ENCODE measurements at regions not wholly inside any gene's neighbourhood (a gene's known extent, or its start where the extent isn't known, plus 50 kb on each side); places are given as distances from the start of the nearest gene placed in this dataset.
"Not testable (repeated sequence)": the region's sequence is repeated elsewhere in the genome, so short reads cannot be mapped to it uniquely, and the experiment has no call there.

- H3K36me3 ChIP-seq = no peaks in the 10 kb centered on the region
- no peak for DNase-seq
These were observed 145.7 kb upstream of the KCNH8 start for GRCh38 chr3:19002606-19003005.

DNA sequence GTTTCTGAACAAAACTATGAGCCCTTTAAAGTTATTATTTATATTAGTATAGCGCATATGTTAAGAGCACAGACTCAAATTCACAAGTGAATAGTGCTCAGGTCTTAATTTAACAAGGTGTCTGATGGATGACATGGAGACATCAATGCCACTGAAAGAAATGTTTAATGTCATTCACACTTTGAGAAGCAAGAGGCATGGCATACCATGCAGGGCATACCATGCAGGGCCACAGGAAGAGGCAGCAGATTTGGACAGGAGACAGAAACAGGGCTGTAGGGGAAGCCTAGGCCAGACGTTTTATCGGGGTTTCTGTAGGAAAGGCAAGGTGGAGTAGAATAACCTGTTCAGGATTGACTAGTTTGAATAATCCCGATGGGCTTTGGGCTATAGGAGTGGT is 150.2 kb upstream of the KCNH8 start:
- Histone ChIP-seq H3K4me3 (no peak overlapping the region), H3K9me3 (no peaks in the 10 kb centered on the region), H3K27me3 (no peaks in the 10 kb centered on the region), H3K36me3 (no peaks in the 10 kb centered on the region)
- DNase-seq = no peak

More at GRCh38 chr3:19002606-19003005, 145.7 kb upstream of the KCNH8 start:
- no peaks in the 10 kb centered on the region for H3K9me3 ChIP-seq
- H3K4me3 ChIP-seq = no peak overlapping the region
- no peaks in the 10 kb centered on the region for H3K27me3 ChIP-seq

- H3K4me3 ChIP-seq = no peak overlapping the region
- no peaks in the 10 kb centered on the region for H3K27me3 ChIP-seq
- no peaks in the 10 kb centered on the region for H3K9me3 ChIP-seq
- DNase-seq = no peak
- H3K36me3 ChIP-seq = no peaks in the 10 kb centered on the region
These were observed 155.6 kb upstream of the KCNH8 start for GRCh38 chr3:18992709-18993108.

DNA sequence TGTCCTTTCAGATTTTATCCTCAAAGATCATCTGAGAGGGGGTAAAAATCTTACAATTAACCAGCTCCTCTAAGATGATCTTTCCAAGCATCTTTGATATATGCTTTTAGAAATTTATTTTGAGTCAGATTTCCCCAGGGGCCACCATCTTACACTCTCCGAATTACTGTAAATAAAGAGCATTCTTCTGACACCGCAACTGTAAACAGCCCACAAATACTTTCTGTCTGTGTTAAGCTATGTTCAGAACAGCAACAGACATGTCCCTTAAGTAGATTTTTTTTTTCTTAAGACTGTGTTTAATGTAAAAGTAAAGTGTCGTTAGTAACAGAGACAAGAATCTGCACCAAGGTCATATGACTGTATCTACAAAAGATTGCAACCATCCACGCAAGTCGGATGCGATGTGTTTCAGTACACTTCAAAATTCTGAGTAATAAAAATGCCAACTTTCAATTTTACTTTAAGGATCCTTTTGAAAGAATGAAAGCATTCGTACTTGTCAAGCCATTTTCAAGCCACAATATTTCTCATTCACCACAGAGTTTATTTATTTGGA is 159.0 kb upstream of the KCNH8 start:
- no peak for DNase-seq
- H3K36me3 ChIP-seq = no peaks in the 10 kb centered on the region

GRCh38 chr3:18988614-18989229 is 159.6 kb upstream of the KCNH8 start:
- Histone ChIP-seq H3K9me3 (no peaks in the 10 kb centered on the region), H3K36me3 (no peaks in the 10 kb centered on the region), H3K27me3 (no peaks in the 10 kb centered on the region), H3K4me3 (no peak overlapping the region)
- DNase-seq = no peak

More for the DNA sequence above, 159.0 kb upstream of the KCNH8 start:
- no peaks in the 10 kb centered on the region for H3K9me3 ChIP-seq
- no peak overlapping the region for H3K4me3 ChIP-seq
- no peaks in the 10 kb centered on the region for H3K27me3 ChIP-seq

GRCh38 chr3:18987862-18988447 is 160.4 kb upstream of the KCNH8 start:
- H3K9me3 ChIP-seq = no peaks in the 10 kb centered on the region
- H3K27me3 ChIP-seq = no peaks in the 10 kb centered on the region
- no peak overlapping the region for H3K4me3 ChIP-seq
- no peaks in the 10 kb centered on the region for H3K36me3 ChIP-seq
- DNase-seq = no peak

GRCh38 chr3:18987070-18987469 is 161.2 kb upstream of the KCNH8 start:
- no peak for DNase-seq

GRCh38 chr3:18982920-18983319 is 165.4 kb upstream of the KCNH8 start:
- no peak for DNase-seq
- H3K9me3 ChIP-seq = no peaks in the 10 kb centered on the region
- no peaks in the 10 kb centered on the region for H3K36me3 ChIP-seq
- no peak overlapping the region for H3K4me3 ChIP-seq
- H3K27me3 ChIP-seq = no peaks in the 10 kb centered on the region

More at GRCh38 chr3:18987070-18987469, 161.2 kb upstream of the KCNH8 start:
- no peaks in the 10 kb centered on the region for H3K27me3 ChIP-seq
- no peak overlapping the region for H3K4me3 ChIP-seq
- no peaks in the 10 kb centered on the region for H3K36me3 ChIP-seq
- H3K9me3 ChIP-seq = no peaks in the 10 kb centered on the region

GRCh38 chr3:18976102-18976501 is 172.2 kb upstream of the KCNH8 start:
- not testable (repeated sequence) for H3K27me3 ChIP-seq, H3K9me3 ChIP-seq, H3K36me3 ChIP-seq, DNase-seq, H3K4me3 ChIP-seq

DNA sequence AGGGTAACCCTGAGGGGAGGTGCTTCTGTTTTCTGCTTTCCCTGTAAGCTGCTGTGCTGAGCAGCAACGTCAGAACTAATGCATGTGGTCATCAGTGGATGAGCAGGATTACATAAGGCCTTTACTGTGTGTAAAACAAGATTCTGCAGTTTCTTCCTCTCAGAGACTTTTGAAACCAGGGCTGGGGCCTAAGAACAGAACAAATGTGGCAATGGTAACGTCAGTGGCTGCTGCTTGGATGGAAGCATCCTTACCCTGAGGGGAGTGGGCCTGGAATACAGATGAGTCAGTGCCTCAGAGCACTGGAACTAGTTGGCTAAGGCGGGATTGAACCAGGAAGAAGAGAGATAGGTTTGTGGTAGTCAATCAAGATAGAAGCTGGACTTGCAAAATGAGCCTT is 180.2 kb upstream of the KCNH8 start:
- no peak overlapping the region for H3K4me3 ChIP-seq
- H3K9me3 ChIP-seq = no peaks in the 10 kb centered on the region
- no peaks in the 10 kb centered on the region for H3K36me3 ChIP-seq
- no peak for DNase-seq
- no peaks in the 10 kb centered on the region for H3K27me3 ChIP-seq

- Histone ChIP-seq H3K4me3 (no peak overlapping the region), H3K27me3 (no peaks in the 10 kb centered on the region), H3K36me3 (no peaks in the 10 kb centered on the region), H3K9me3 (no peaks in the 10 kb centered on the region)
- DNase-seq = no peak
These were observed 182.5 kb upstream of the KCNH8 start for GRCh38 chr3:18965781-18966180.

GRCh38 chr3:18964640-18965039 is 183.7 kb upstream of the KCNH8 start:
- Histone ChIP-seq H3K36me3 (no peaks in the 10 kb centered on the region), H3K27me3 (no peaks in the 10 kb centered on the region), H3K4me3 (no peak overlapping the region), H3K9me3 (no peaks in the 10 kb centered on the region)
- no peak for DNase-seq

- DNase-seq = no peak
These were observed 197.0 kb upstream of the KCNH8 start for GRCh38 chr3:18951333-18951732.

GRCh38 chr3:18946524-18946923 is 201.8 kb upstream of the KCNH8 start:
- no peaks in the 10 kb centered on the region for H3K9me3 ChIP-seq
- no peak overlapping the region for H3K4me3 ChIP-seq
- no peaks in the 10 kb centered on the region for H3K27me3 ChIP-seq
- no peak for DNase-seq
- H3K36me3 ChIP-seq = no peaks in the 10 kb centered on the region

More at GRCh38 chr3:18951333-18951732, 197.0 kb upstream of the KCNH8 start:
- Histone ChIP-seq H3K4me3 (no peak overlapping the region), H3K27me3 (no peaks in the 10 kb centered on the region), H3K36me3 (no peaks in the 10 kb centered on the region), H3K9me3 (no peaks in the 10 kb centered on the region)

DNA sequence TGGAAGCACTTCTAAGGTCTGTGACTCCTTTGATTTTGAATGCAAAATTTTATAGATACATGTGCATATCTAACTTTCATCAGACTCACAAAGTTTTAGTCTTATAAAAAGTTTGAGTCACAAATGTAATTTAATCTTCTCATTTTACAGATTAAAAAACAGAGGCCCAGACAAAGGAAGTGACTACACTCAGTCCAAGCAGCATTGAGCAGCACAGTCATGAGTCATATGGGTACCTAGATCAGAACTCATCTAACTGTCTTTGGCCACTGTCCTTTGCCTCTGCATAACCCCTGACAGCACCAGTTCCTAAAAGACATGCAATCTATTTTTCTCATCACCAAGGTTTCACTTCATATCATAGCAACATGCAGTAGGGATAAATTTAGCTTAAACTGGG is 210.7 kb upstream of the KCNH8 start:
- no peaks in the 10 kb centered on the region for H3K27me3 ChIP-seq
- no peaks in the 10 kb centered on the region for H3K9me3 ChIP-seq
- no peak overlapping the region for H3K4me3 ChIP-seq
- H3K36me3 ChIP-seq = no peaks in the 10 kb centered on the region
- DNase-seq = no peak

DNA sequence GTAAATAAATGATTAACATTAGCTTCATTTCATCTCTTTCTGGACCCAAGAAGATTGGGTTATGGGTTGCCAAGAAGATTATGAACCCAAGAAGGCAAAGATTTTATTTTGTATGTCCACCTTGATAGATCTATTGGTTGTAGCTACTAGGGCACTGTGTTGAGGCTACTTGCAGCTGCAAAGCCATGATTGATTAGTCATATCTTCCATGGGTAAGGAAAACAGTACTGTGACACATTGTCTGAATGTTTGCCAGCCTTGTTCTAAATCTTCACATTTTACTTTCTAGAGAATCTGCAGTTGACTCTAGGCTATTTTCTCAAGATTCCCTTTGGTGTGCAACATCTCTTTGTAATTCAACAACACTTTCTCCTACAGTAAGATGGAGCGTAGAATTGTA is 229.2 kb upstream of the KCNH8 start:
- no peaks in the 10 kb centered on the region for H3K36me3 ChIP-seq
- no peaks in the 10 kb centered on the region for H3K27me3 ChIP-seq
- H3K9me3 ChIP-seq = no peaks in the 10 kb centered on the region
- no peak overlapping the region for H3K4me3 ChIP-seq
- no peak for DNase-seq

DNA sequence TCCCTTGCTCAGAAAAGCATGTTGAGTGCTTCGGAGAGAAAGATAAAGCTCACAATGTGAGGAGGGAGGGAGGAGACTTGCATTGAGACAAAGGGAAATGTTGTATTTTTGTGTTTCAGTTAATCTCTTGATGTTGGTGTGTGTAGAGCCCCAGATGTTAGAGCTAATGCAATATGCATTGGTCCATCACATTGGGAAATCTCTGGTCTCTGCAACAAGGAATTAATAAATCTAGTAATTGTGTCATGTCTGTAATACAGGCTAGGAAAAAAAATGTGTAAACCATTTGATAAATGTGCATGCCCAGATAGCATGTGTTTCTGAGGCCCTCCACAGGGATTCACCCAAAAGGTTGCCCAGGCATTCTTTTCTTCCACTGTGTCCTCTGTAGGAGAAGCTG is 230.4 kb upstream of the KCNH8 start:
- Histone ChIP-seq H3K9me3 (no peaks in the 10 kb centered on the region), H3K36me3 (no peaks in the 10 kb centered on the region), H3K4me3 (no peak overlapping the region), H3K27me3 (no peaks in the 10 kb centered on the region)
- no peak for DNase-seq

DNA sequence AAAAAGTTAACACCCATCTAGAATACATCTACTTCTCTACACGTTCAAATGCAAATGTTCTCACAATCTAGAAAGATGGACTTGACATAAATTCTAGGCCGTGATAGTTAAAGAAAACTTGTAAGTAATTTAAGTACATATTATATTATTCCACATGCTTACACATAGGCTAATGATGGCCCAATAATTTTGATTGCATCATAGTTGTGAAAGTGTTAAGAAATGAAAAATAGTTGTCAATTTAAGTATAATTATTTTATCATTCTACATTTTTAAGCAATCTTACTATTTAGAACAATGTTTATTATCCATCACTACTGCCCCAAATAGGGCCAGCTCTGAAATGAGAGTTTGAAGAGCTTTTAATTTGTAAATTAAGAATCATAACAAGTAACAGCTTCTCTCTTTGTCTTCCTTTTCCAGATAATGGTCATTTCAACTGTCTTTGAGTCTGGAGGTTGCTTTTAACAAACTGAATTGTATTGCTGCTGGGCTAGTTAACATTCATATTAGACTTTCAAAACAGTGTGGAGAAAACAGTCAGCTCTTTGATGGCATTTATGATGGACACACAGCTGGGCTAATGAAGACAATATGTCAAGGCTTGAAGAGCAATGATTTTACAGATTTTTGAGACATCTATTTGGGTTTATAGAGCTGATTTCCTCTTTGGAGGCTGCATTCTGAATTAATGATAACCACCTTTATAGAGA is 246.1 kb upstream of the KCNH8 start:
- H3K27me3 ChIP-seq = no peaks in the 10 kb centered on the region
- DNase-seq = no peak
- H3K36me3 ChIP-seq = no peaks in the 10 kb centered on the region
- H3K4me3 ChIP-seq = no peak overlapping the region
- no peaks in the 10 kb centered on the region for H3K9me3 ChIP-seq

Data from MG63 (cell line).